Endothelial cell of umbilical vein (primary cell): ENCODE measurements at regions not wholly inside any gene's neighbourhood (a gene's known extent, or its start where the extent isn't known, plus 50 kb on each side); places are given as distances from the start of the nearest gene placed in this dataset.

Experiments used
- BruUV-seq: library from RNA; stranded (reverse); fragments of 400-500 nt; replicated peaks from 2 replicates; lab custom pipeline; 2021; lab: Mats Ljungman, UMichigan
- CTCF ChIA-PET: fragments of 300-600, 350-600 bp; sonication (Branson Sonifier 250); formaldehyde crosslinking; loops from one replicate; lab custom pipeline; 2021; ENCODE audit warnings: antibody characterized with exemption, inconsistent platforms; lab: Charles Lee
- POLR2A ChIA-PET: fragments of 300-600, 350-600 bp; sonication (Branson Sonifier 250); formaldehyde crosslinking; loops from one replicate; lab custom pipeline; 2021; ENCODE audit warnings: antibody characterized with exemption, inconsistent platforms; lab: Charles Lee
- DNase-seq: peaks from one replicate; pipeline ENCODE4 v3.0.0-alpha.2; 2011; ENCODE audit warnings: low read depth, low spot score
- FAIRE-seq: peaks from 2 replicates; lab custom pipeline; 2011; peaks lifted over from hg19 to GRCh38; lab: Jason Lieb, UNC
- H2AFZ ChIP-seq: 2 replicates; pipeline ENCODE4 v1.6.0; 2012; ENCODE audit warnings: low read depth, low read length, control low read depth, inconsistent platforms
- H3K27ac ChIP-seq: 2 replicates; pipeline ENCODE4 v1.5.1; 2011; ENCODE audit warnings: low read depth, mild to moderate bottlenecking, control low read depth, low read length, moderate library complexity; ENCODE audit not compliant: insufficient read depth
- H3K27me3 ChIP-seq, 2 experiments: 2 replicates each; pipeline versions ENCODE4 v1.6.0 to v1.6.1; 2011; ENCODE audit warnings: low read length in 2 of 2, mixed read lengths in 1 of 2; ENCODE audit not compliant: control insufficient read depth in 2 of 2, insufficient read depth in 2 of 2
- H3K36me3 ChIP-seq, 2 experiments: 2 replicates in 1 of 2; 3 replicates in 1 of 2; pipeline ENCODE4 v1.5.1; 2011; ENCODE audit warnings: low read length in 2 of 2, mild to moderate bottlenecking in 1 of 2, moderate library complexity in 1 of 2; ENCODE audit not compliant: control insufficient read depth in 2 of 2, insufficient read depth in 2 of 2; ENCODE audit errors: extremely low read depth in 1 of 2
- H3K4me1 ChIP-seq: 3 replicates; pipeline ENCODE4 v1.5.1; 2011; ENCODE audit warnings: mild to moderate bottlenecking, low read length; ENCODE audit not compliant: control insufficient read depth, insufficient read depth; ENCODE audit errors: extremely low read depth
- H3K4me2 ChIP-seq: 2 replicates; pipeline ENCODE4 v1.6.1; 2011; ENCODE audit warnings: low read length, control low read depth, mixed read lengths; ENCODE audit not compliant: insufficient read depth
- H3K4me3 ChIP-seq, 3 experiments: fragments of 200-600 bp in 1 of 3; sonication (generic), shearing (Covaris generic) in 1 of 3; replicated peaks in 1 of 3; 2 replicates each; pipeline ENCODE4 v1.5.1; 2011 to 2016; ENCODE audit warnings: control low read depth in 3 of 3, low read length in 3 of 3, mild to moderate bottlenecking in 2 of 3, inconsistent platforms in 1 of 3, low read depth in 1 of 3, moderate library complexity in 1 of 3; ENCODE audit not compliant: insufficient read depth in 1 of 3
- H3K79me2 ChIP-seq: 2 replicates; pipeline ENCODE4 v1.6.0; 2012; ENCODE audit warnings: low read length, inconsistent platforms; ENCODE audit not compliant: control insufficient read depth, insufficient read depth
- H3K9ac ChIP-seq: replicated peaks from 2 replicates; pipeline ENCODE3; 2011; ENCODE audit warnings: low read length, control low read depth; ENCODE audit not compliant: insufficient read depth; ENCODE audit errors: extremely low read depth
- H3K9me1 ChIP-seq: replicated peaks from 3 replicates; pipeline ENCODE4 v1.6.0; 2011; ENCODE audit warnings: mild to moderate bottlenecking, low read length; ENCODE audit not compliant: control insufficient read depth, insufficient read depth; ENCODE audit errors: extremely low read depth
- H3K9me3 ChIP-seq: replicated peaks from 2 replicates; pipeline ENCODE4 v1.5.1; 2012; ENCODE audit warnings: low read length, inconsistent platforms; ENCODE audit not compliant: control insufficient read depth, insufficient read depth
- H4K20me1 ChIP-seq: replicated peaks from 2 replicates; pipeline ENCODE3; 2011; ENCODE audit warnings: mild to moderate bottlenecking, low read length; ENCODE audit not compliant: control insufficient read depth, insufficient read depth; ENCODE audit errors: extremely low read depth
- CTCF ChIP-seq, 2 donors: IDR thresholded peaks; 1 replicate in 1 of 2; 2 replicates in 1 of 2; pipeline ENCODE4 v1.5.1; 2011; ENCODE audit warnings: low read length in 2 of 2, mild to moderate bottlenecking in 2 of 2, moderate library complexity in 2 of 2, control low read depth in 1 of 2, inconsistent platforms in 1 of 2, low read depth in 1 of 2; ENCODE audit not compliant: insufficient read depth in 1 of 2; ENCODE audit errors: extremely low read depth in 1 of 2
- EZH2 ChIP-seq: IDR thresholded peaks from 2 replicates; pipeline ENCODE4 v1.6.1; 2012; ENCODE audit warnings: borderline replicate concordance, low read depth, mild to moderate bottlenecking, moderate library complexity, low read length, inconsistent platforms; ENCODE audit not compliant: severe bottlenecking
- FOS ChIP-seq: IDR thresholded peaks from 2 replicates; pipeline ENCODE4 v1.6.1; 2011; ENCODE audit warnings: mild to moderate bottlenecking, low read length, moderate library complexity, borderline replicate concordance; ENCODE audit not compliant: insufficient read depth
- GATA2 ChIP-seq: IDR thresholded peaks from 2 replicates; pipeline ENCODE4 v1.7.0; 2011; ENCODE audit warnings: low read depth, mild to moderate bottlenecking, moderate library complexity, mixed read lengths, low read length; ENCODE audit not compliant: insufficient read length, insufficient read depth
- JUN ChIP-seq: IDR thresholded peaks from 2 replicates; pipeline ENCODE4 v1.6.1; 2011; ENCODE audit warnings: borderline replicate concordance, low read depth; ENCODE audit not compliant: insufficient read length, insufficient read depth
- MAX ChIP-seq: IDR thresholded peaks from 2 replicates; pipeline ENCODE4 v1.6.1; 2011; ENCODE audit not compliant: insufficient read depth, insufficient read length
- MYC ChIP-seq: IDR thresholded peaks from one replicate; pipeline ENCODE4 v1.6.1; 2011; ENCODE audit warnings: mild to moderate bottlenecking, low read depth, low read length
- POLR2A ChIP-seq: IDR thresholded peaks from 2 replicates; pipeline ENCODE4 v1.6.1; 2012; ENCODE audit warnings: low read depth, mild to moderate bottlenecking, control low read depth, low read length
- POLR2AphosphoS5 ChIP-seq: IDR thresholded peaks from 2 replicates; pipeline ENCODE4 v1.6.1; 2012; ENCODE audit warnings: low read depth, mild to moderate bottlenecking, control low read depth, low read length, moderate library complexity; ENCODE audit not compliant: insufficient read depth
- dilution Hi-C: fragments of 300-500 bp; cut with MboI; formaldehyde crosslinking; loops from one replicate; pipeline ENCODE4 v1.15.0; 2019; ENCODE audit warnings: low sequenced_read_pairs; ENCODE audit not compliant: extremely low pct_ligation_motif_present
- intact Hi-C: fragments of 100-400 bp; cut with micrococcal nuclease; formaldehyde crosslinking; loops from one replicate; pipeline ENCODE4 v1.10.0; 2022

DNA sequence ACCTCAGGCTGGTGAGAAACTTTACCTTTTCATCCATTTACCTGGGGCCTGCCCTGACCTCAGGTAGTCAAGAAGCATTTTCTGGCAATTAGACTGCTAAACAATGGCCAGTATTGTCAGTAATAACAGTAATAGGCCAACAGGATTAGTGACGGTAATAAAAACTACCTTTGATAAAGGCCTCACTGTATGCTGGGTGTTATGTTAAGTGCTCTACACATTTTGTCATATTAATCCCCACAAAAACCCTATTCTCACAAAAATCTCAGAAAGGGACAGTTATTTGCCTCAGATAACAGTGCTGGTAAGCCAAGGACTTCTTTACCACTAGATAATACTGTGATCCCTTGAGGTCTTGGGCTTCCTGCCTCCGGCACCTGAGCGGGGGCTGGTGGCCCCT, 191.4 kb downstream of the FOXD2 start:
- POLR2A ChIA-PET, result no interaction called here
- H3K4me1 ChIP-seq, result no peaks in the 10 kb centered on the region
- H3K9ac ChIP-seq, result no peak overlapping the region
- BruUV-seq, result no TSS peak
- H3K36me3 ChIP-seq, result no peaks in the 10 kb centered on the region
- H3K4me3 ChIP-seq, result no peak overlapping the region
- TF ChIP-seq POLR2AphosphoS5 (no peak), POLR2A (no peak), GATA2 (no peak), CTCF (IDR thresholded peaks at IDR 0.05; ENCODE audit: extremely low read depth in 1 of 2, insufficient read depth in 1 of 2, low read depth in 1 of 2, low read length in 2 of 2) (no peak), FOS (no peak), MYC (no peak), EZH2 (no peak), JUN (no peak), MAX (no peak)
- no peak overlapping the region for H3K27ac ChIP-seq
- dilution Hi-C loops, result no loop called here
- H3K9me3 ChIP-seq, result no peaks in the 10 kb centered on the region
- CTCF ChIA-PET, result no interaction called here
- intact Hi-C loops, result no loop called here
- no peaks in the 10 kb centered on the region for H3K79me2 ChIP-seq
- no peaks in the 10 kb centered on the region for H4K20me1 ChIP-seq
- no peak overlapping the region for H3K4me2 ChIP-seq
- H3K27me3 ChIP-seq, result peaks cover 2% of the 10 kb centered on the region in 2 experiments
- H3K9me1 ChIP-seq, result no peaks in the 10 kb centered on the region
- DNase-seq, result no peak
- no peak for FAIRE-seq
- no peak overlapping the region for H2AFZ ChIP-seq
